Stimulated activated CD4-positive, alpha-beta T cell treated with anti-CD3 and anti-CD28 coated beads, Interleukin-12 subunit alpha, Interleukin-12 subunit beta, amount 100 ng/mL, for 24 hours (primary cell): ENCODE measurements at regions not wholly inside any gene's neighbourhood (a gene's known extent, or its start where the extent isn't known, plus 50 kb on each side); places are given as distances from the start of the nearest gene placed in this dataset.
A peak's percentile ranks its signal among the peaks of the same experiment; 100 is the strongest.

ENCODE experiments used
- DNase-seq, 2 experiments: peaks; one replicate each; pipeline ENCODE4 v3.0.0-alpha.2; 2020; ENCODE audit warnings: low read depth in 2 of 2

DNA sequence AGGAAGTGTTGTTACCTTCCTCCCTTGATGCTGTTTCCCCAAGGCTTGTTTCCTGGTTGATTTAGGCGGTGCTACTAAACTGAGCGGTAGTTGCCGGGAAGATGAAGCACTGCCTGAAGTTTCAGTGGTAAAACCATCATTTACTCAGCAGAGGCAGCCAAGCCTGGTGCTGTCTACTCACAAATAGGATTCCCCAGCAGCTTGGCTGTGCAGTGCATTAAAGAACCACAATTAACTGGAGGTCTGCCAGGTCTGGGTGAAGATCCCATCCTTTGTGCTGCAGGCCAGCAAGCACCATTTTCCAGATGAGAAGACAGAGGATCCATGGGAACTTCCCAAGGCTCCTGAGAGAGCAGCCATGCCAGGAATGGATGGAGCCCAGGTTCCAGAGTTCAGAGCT lies 231.9 kb upstream of the E2F8 start:
- no peak for DNase-seq

DNA sequence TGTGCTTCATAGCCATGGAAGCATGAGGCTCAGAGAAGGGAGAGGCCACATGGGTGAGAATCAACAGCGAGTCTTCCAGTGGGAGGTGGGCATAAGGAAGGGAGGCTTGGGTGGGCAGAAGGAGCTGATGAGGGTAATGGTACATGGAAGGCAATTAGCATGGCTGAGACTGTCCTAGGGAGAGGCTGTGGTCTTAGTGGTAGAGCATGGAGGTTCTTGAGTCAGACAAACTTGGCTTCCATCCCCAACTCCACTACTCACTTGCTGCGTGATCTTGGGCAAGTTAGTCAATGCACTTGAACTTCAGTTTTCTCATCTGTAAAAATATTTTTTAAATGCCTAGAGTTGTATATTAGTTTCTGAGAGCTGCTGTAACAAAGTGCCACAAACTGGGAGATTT lies 227.2 kb upstream of the E2F8 start:
- no peak for DNase-seq

GRCh38 chr11:19466314-19466713 lies 225.6 kb upstream of the E2F8 start:
- DNase-seq: no peak

DNA sequence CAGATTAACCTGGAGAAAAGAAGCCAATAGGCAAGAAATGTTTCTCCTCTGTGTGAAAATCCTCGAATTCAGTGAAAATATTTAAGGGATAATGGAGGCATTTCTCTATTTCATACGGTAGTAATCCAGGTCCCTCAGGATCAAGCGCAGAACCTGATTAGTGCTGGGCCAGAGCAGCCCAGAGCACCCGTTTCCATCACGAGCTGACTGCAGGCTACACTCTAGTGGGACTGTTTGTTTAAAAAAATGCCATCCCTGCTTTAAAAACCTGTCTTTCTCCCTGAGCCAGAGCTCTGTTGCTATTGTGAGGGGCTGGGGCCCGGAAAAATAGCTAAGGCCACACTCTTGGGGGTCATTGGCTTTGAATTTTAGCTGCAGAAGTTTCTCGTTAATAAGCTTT lies 223.2 kb upstream of the E2F8 start:
- DNase-seq: no peak

- no peak for DNase-seq
Measured at GRCh38 chr11:19460718-19461405, 220.1 kb upstream of the E2F8 start.

- no peak for DNase-seq
Measured at GRCh38 chr11:19459240-19459639, 218.5 kb upstream of the E2F8 start.

GRCh38 chr11:19458721-19459120 lies 218.0 kb upstream of the E2F8 start:
- DNase-seq: no peak

DNA sequence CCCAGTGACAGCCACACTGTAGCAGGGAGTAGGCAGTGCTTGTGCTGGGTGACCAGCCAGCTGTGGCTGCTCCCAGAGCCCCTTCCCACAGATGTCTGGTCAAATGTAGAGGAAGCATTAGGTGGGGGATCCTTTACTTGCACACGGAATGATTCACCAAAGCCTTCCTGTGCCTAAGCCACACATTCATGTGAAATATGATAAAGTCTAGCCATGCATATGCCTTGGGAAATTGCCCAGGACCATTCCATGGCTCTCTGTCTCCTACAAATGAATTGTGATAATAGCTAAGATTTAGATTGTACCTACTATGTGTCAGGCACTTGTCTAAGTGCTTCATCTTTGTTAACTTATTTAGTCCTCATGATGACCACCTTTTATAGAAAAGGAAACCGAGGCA lies 217.5 kb upstream of the E2F8 start:
- DNase-seq: no peak

- DNase-seq: no peak
Measured at GRCh38 chr11:19455731-19456130, 215.0 kb upstream of the E2F8 start.

DNA sequence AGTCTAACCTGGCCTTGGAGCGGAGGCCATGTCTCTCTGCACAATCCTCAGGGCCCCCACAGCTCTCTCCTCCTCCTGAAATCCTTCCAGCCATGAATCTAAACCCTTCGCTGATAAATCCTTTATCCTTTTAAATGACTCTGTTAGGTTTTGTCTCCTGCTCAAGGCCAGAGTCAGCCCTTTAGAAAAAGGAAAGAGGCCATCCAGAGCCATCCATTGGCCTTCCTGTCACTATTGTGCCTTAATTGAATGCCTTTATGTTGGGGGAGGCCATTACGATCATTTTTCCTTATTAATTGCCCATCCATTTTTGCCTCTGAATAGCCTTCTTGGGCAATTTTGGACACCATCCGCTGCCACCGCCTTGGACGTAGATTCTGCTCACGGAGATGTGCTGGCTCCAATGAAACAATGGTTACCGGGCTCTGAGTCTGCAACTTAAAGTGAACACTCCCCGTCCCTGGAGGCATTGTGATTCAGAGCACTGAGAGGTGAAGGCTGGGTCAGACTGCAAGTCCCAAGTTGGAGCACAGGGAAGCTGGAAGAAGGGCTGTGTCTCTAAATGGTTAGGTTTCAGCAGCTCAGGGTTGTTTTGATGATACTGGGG lies 213.0 kb upstream of the E2F8 start:
- DNase-seq: no peak

DNA sequence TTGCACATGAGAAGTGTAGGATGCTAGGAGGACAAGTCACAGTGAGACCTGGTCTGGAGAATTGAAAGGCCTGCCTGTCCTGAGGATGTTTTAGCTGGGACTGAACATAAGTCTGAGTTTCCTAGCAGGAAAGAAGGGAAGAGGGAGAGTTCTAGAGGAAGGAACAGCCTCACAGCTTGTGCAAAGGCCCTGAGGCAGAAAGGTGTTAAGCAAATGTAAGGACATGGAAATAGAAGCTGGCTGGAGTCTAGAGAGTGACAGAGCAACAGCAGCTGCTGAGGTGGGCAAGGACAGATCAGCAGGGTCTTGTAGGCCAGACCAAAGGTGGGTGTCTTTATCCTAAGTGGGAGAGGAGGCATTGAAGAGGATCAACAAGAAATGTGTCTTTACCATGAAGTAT lies 210.9 kb upstream of the E2F8 start:
- DNase-seq: no peak

DNA sequence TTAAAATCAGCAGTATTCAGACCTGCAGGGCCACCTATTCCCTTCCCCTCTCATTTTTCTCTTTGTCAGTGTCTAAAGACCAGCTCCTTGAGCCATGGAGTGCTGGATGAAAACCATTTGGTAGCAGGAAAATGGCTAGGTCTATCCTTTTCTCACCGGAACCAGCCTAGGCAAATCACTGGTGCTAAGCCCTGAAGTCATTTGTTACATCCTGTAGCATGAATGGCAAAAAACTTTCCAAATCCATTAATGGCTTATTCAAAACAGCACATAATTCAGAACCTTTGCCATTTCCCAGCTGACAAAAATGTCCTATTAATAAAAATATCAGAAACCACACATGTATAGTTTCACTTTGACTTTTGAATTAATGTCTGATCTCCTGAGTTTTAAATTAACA lies 209.5 kb upstream of the E2F8 start:
- no peak for DNase-seq

- no peak for DNase-seq
Measured at GRCh38 chr11:19448651-19449050, 207.9 kb upstream of the E2F8 start.

GRCh38 chr11:19447150-19447566 lies 206.4 kb upstream of the E2F8 start:
- DNase-seq: no peak

DNA sequence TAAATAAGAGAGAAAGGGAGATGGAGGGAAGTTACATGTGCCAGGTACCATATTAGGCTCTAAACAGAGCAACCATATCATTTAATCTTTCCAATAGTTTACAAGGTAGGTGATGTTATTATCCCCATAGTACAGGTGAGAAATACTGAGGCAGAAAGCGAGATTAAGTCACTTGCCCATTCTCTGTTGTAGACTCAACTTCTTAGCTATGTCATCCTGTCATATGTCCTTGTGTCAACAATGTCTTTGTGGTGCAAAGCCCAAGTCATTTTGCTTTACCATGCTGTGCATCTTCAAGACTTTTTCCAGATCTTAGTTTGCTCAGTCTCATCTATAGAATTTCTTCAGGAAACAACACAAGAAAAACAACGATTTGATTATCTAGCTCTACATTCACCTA lies 205.0 kb upstream of the E2F8 start:
- no peak for DNase-seq

DNA sequence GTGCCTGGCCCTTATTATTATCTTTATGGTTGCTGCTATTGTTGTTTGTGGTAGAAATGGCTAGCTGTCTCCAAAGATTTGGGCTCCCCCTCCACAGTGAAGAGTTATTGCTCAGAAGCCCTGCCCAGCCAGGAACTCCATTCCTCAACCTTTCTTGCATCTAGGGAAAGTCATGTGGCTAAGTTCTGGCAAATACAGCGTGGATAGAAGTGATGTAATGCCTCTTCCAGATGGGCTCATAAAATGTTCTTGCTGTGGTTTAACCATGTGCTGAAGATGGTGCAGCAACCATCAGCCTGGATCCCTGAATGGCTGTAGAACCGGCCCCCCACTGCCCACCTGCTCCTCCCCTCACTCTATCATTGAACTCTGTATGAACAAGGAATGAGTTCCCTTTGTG lies 203.5 kb upstream of the E2F8 start:
- DNase-seq: no peak

- no peak for DNase-seq
Measured at GRCh38 chr11:19442554-19442910, 201.8 kb upstream of the E2F8 start.

DNA sequence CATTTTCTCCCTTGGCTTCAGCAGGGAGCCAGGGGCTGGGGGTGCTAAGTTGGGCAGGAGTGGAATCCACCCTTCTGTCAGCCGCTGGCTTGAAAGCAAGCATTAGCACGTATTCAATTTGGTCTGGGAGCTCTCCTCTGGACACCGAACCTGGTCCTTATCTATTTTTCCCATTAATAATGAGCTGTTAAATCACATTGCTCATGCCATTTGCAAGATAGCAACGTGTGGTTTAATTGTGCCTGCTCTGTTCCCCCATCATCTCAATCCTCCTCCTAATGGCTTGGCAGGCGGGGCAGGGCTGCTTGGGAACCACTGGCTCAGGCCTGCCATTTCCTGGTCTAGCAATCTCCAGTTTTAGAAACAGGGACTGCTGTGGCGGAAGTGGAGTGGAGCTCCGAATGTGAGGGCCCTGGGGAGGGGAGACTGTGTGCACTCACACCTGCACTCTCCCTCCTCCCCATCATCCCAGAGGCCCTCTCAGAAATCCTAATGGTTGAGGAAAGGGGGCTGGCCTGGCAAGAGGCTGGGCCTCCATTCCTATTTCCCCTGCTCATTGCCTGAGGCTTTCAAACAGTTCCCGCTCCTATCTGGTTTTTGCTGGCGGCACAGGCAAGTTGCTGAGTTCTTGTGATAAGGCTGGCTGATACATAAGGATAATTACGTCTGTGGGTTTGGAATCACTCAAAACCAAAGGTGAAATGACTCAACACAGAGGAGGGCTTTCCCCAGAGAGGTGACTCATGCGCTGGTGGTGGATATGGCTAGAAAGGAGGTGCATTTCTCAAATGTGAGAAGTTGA lies 201.2 kb upstream of the E2F8 start:
- peak; percentile 11 to 45 for DNase-seq

GRCh38 chr11:19441288-19441687 lies 200.5 kb upstream of the E2F8 start:
- no peak for DNase-seq

- DNase-seq: no peak
Measured at GRCh38 chr11:19437760-19438159, 197.0 kb upstream of the E2F8 start.

DNA sequence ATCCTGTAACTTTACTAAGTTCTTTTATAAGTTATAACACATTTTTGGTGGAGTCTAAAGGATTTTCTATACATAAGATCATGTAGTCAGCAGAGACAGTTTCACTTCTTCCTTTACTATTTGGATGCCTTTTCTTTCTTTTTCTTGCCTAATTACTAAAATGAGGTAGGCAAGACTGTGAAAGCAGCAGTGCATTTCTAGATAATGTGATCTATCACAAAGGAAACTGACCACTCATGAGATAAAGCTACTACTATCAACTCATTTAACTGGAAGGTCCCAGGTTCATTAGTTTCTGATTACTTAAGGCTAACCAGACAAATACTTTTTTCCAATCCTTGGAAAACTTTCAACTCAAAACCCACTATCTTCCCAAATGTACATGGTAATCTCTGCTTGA lies 196.2 kb upstream of the E2F8 start:
- no peak for DNase-seq

- no peak for DNase-seq
Measured at GRCh38 chr11:19435306-19435989, 194.7 kb upstream of the E2F8 start.

DNA sequence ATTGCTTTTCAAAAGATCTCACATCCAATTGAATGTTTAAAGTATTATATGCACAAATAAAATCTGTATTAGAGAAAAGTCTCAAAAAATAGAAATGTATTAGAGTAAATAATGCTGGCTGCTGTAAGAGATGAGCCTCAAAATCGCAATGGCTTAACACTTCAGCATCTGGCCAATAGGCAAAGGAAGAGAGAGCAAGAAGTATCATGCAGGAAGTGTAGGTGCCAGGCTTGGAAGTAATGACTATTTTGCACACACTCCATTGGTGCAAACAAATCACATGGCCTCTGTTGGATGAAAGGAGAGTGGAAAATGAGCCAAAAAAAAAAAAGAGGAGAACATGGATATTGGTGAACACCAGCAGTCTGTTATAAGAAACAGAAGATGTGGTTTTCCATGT lies 193.0 kb upstream of the E2F8 start:
- no peak for DNase-seq
